ENCODE measurements at regions not wholly inside any gene's neighbourhood (a gene's known extent, or its start where the extent isn't known, plus 50 kb on each side); places are given as distances from the start of the nearest gene placed in this dataset.

- no peaks in the 10 kb centered on the region for H3K9me2 ChIP-seq (replicated peaks; ENCODE audit: insufficient read depth, low read length)
- DNase-seq, result no peak
- H4K20me1 ChIP-seq (ENCODE audit: insufficient read depth, low read length), result no peaks in the 10 kb centered on the region
- H3K27me3 ChIP-seq (replicated peaks; ENCODE audit: insufficient read depth, low read length), result no peaks in the 10 kb centered on the region
- no peak overlapping the region for H3K4me3 ChIP-seq (ENCODE audit: low read length)
- no peak overlapping the region for H3K4me2 ChIP-seq (ENCODE audit: low read depth, low read length)
- no peaks in the 10 kb centered on the region for H3K9me3 ChIP-seq (replicated peaks; ENCODE audit: insufficient read depth, low read length)
- H3K9ac ChIP-seq (ENCODE audit: low read length), result no peak overlapping the region
- H3K36me3 ChIP-seq (replicated peaks; ENCODE audit: insufficient read depth, low read length), result no peaks in the 10 kb centered on the region
- H2AFZ ChIP-seq (ENCODE audit: low read length), result no peak overlapping the region
- no peaks in the 10 kb centered on the region for H3F3A ChIP-seq (ENCODE audit: insufficient read depth, low read length)
- no peaks in the 10 kb centered on the region for H3K79me2 ChIP-seq (ENCODE audit: low read length)
- TF ChIP-seq EZH2 (optimal IDR thresholded peaks at IDR 0.05; ENCODE audit: low read depth, low read length) (no peak), EZH2phosphoT487 (IDR thresholded peaks at IDR 0.05; ENCODE audit: low read length) (no peak), CTCF (IDR thresholded peaks at IDR 0.05; ENCODE audit: low read length) (no peak)
- no peaks in the 10 kb centered on the region for H3K4me1 ChIP-seq (ENCODE audit: low read length)
- no peak overlapping the region for H3K27ac ChIP-seq (ENCODE audit: low read length)
Observed at GRCh38 chr12:88752183-88752582, 171.9 kb upstream of the KITLG start.

DNA sequence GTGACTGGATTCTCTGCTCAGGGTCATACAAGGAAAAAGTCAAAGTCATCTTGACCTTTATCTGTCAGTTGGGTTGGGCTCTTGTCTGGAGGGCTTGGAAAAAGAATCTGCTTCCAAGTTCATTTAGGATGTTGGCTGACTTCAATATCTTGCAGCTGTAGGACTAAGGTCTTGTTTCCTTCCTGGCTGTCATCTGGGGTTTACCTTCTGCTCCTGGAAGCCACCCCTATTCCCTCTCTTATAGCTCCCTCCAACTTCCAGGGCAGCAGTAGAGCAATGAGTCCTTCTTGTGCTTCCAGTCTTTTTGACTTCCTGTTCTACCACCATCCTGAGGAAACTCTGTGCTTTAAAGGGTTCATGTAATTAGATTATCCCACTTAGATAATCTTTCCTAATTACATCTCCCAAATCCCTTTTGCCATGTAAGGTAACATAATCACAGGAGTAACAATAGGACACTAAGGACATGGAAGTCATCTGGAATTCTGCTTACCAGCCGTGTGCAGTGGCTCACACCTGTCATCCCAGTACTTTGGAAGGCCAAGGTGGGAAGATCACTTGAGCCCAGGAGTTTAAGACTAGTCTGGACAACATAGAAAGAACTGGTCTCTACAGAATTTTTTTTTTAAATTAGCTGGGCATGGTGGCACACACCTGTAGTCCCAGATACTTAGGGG is 170.7 kb upstream of the KITLG start:
- Histone ChIP-seq H3K4me3 (ENCODE audit: low read length) (no peak overlapping the region), H3K27me3 (replicated peaks; ENCODE audit: insufficient read depth, low read length) (no peaks in the 10 kb centered on the region), H3F3A (ENCODE audit: insufficient read depth, low read length) (no peaks in the 10 kb centered on the region), H2AFZ (ENCODE audit: low read length) (no peak overlapping the region), H3K4me1 (ENCODE audit: low read length) (no peaks in the 10 kb centered on the region), H4K20me1 (ENCODE audit: insufficient read depth, low read length) (no peaks in the 10 kb centered on the region), H3K9me3 (replicated peaks; ENCODE audit: insufficient read depth, low read length) (no peaks in the 10 kb centered on the region), H3K9ac (ENCODE audit: low read length) (no peak overlapping the region), H3K4me2 (ENCODE audit: low read depth, low read length) (no peak overlapping the region), H3K36me3 (replicated peaks; ENCODE audit: insufficient read depth, low read length) (no peaks in the 10 kb centered on the region), H3K79me2 (ENCODE audit: low read length) (no peaks in the 10 kb centered on the region), H3K9me2 (replicated peaks; ENCODE audit: insufficient read depth, low read length) (no peaks in the 10 kb centered on the region), H3K27ac (ENCODE audit: low read length) (no peak overlapping the region)
- TF ChIP-seq CTCF (IDR thresholded peaks at IDR 0.05; ENCODE audit: low read length) (no peak), EZH2phosphoT487 (IDR thresholded peaks at IDR 0.05; ENCODE audit: low read length) (no peak), EZH2 (optimal IDR thresholded peaks at IDR 0.05; ENCODE audit: low read depth, low read length) (no peak)
- DNase-seq, result no peak

GRCh38 chr12:88746386-88746785 is 166.1 kb upstream of the KITLG start:
- Histone ChIP-seq H3K9me3 (replicated peaks; ENCODE audit: insufficient read depth, low read length) (no peaks in the 10 kb centered on the region), H3K36me3 (replicated peaks; ENCODE audit: insufficient read depth, low read length) (no peaks in the 10 kb centered on the region), H4K20me1 (ENCODE audit: insufficient read depth, low read length) (no peaks in the 10 kb centered on the region), H3K27me3 (replicated peaks; ENCODE audit: insufficient read depth, low read length) (no peaks in the 10 kb centered on the region), H3K4me1 (ENCODE audit: low read length) (no peaks in the 10 kb centered on the region), H3K4me3 (ENCODE audit: low read length) (no peak overlapping the region), H3K27ac (ENCODE audit: low read length) (no peak overlapping the region), H2AFZ (ENCODE audit: low read length) (no peak overlapping the region), H3K79me2 (ENCODE audit: low read length) (no peaks in the 10 kb centered on the region), H3F3A (ENCODE audit: insufficient read depth, low read length) (no peaks in the 10 kb centered on the region), H3K4me2 (ENCODE audit: low read depth, low read length) (no peak overlapping the region), H3K9ac (ENCODE audit: low read length) (no peak overlapping the region), H3K9me2 (replicated peaks; ENCODE audit: insufficient read depth, low read length) (no peaks in the 10 kb centered on the region)
- no peak for DNase-seq
- no peak for TF ChIP-seq CTCF (IDR thresholded peaks at IDR 0.05; ENCODE audit: low read length)
- no peak for TF ChIP-seq EZH2 (optimal IDR thresholded peaks at IDR 0.05; ENCODE audit: low read depth, low read length)
- no peak for TF ChIP-seq EZH2phosphoT487 (IDR thresholded peaks at IDR 0.05; ENCODE audit: low read length)

Data from MM.1S (cell line).